Hematopoietic multipotent progenitor cell treated with erythropoietin and hydrocortisone succinate and interleukin-3 and kit ligand, for 17 days (in vitro differentiated cells): ENCODE measurements at regions not wholly inside any gene's neighbourhood (a gene's known extent, or its start where the extent isn't known, plus 50 kb on each side); places are given as distances from the start of the nearest gene placed in this dataset.

Experiments
- DNase-seq: peaks from one replicate; pipeline ENCODE4 v3.0.0-alpha.2; 2015; ENCODE audit warnings: low spot score

DNA sequence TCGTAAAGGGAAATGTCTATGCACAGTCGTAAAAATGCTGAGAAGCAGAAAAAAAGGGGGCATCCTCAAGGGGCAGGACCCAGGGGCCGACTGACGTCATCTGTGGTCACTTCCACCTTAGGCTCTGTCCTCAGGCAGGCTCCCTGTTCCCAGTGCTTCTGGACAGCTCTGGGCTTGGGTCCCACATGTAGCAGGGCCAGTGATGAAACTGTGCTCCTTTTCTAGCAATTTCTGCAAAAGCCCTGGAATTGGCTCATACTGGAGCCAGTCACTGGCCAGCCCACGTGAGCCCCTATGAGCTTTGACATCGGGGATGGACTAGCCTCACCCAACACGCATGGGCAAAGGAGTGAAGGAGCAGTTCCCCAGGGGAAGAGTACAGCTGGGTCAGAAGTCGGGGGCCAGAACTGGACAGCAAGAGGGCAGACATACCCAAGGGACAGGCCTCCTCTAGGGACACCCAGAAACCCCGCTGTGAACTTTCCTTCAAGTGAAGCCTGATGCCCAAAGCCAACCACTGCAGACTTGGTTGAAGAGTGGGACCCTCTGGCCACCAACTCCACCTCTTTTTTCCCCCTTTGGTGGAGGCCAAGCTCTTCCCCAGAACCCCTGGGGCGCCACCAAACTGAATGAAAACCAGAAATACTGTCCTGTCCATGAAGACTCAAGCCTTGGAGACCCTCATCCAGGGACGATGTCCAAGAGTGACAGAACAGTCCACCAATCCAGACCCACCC, 1349.0 kb downstream of the BRD1 start:
- DNase-seq: no peak

GRCh38 chr22:48478124-48478523, 1349.5 kb downstream of the BRD1 start:
- no peak for DNase-seq

- no peak for DNase-seq
Observed at GRCh38 chr22:48477031-48477721, 1350.5 kb downstream of the BRD1 start.

DNA sequence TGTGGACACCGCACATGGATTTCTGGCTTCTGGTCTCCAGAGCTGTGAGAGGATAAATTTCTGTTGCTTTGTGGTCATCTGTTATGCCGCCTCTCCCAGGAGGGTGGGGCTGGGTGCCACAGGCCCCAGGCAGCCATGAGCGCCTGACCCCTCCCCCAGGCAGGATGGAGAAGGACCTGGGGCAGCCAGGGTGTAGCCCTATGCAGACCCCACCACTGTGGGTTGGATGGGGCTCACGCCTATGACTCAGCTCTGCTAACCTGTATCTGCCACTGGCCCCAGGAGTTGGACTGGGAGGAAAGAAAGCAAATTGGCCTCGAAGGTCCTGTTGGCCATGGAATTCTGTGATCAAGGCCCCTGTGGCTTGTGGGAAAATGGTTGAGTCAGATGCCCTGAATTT, 1351.1 kb downstream of the BRD1 start:
- DNase-seq: no peak

GRCh38 chr22:48475661-48476345, 1351.9 kb downstream of the BRD1 start:
- DNase-seq: no peak

DNA sequence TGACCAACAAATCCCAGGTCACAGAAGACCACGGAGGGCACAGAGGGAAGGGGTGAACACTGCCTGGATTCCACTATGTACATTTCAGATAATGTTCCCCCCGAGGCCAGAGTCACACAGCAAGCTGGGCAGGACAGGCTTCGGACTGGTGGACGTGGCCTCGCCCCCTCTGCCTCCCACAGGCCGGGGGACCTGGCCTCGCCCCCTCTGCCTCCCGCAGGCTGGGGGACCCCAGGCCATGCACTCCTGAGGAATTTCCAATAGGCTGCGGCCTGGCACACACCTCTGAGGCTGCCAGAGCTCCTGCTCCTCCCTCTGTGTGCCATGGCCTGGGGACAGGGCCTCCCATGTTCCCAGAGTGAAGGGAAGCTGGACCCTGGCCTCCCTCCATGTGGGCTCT, 1352.8 kb downstream of the BRD1 start:
- no peak for DNase-seq

DNA sequence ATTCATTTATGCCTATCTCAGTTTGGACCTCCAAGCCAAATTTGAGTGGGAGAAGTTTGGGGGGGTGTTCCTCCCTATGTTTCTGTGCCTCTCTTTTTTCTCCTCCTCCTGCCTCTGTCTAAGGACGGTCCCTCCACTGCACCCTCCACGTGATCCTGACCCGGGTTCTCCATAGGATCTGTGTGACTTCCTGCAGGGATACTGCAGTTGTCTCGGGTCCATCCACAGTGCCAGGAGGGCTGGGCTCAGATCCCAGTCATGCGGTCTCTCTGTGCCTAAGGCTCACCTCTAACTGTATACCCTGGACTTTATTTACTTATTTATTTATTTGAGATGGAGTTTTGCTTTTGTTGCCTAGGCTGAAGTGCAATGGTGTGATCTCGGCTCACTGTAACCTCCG, 1354.5 kb downstream of the BRD1 start:
- DNase-seq: no peak

DNA sequence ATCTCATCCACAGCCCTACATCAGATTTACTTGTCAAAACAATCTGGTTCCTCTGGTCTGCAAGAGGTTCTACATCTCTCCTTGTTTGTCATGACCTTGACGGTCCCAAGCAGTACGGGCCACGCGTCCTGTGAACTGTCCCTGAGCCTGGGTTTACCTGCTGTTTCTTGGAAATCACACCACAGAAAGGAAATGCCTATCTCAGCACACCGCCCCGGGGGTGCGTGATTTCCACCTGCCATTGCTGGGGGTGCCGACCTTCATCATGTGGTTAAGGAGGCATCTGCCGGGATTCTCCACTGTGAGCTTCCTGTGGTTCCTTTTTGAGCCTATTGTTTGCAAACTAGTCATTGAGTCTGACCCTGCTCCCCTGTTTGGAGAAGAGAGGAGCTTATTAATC, 1363.4 kb downstream of the BRD1 start:
- DNase-seq: no peak

GRCh38 chr22:48459859-48460823, 1367.5 kb downstream of the BRD1 start:
- DNase-seq: no peak

DNA sequence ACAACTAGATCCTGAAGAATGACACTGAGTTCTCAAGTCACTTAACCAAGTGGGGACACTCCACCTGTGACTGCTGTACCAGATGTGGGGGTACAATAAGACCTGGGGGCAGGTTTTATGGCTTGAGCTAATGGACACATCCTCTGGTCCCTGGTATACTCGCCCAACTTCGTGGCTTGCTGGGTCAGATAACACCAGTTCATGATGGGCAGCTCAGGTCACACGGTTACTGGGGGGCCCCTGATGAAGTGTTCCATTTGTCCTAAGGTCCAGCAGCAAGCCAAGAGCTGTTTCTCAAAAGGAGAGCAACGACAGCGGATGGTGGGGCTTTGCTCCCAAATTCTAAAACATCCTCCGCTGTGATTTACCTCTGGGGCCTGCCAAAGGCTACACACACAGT, 1368.4 kb downstream of the BRD1 start:
- no peak for DNase-seq

GRCh38 chr22:48456449-48456848, 1371.2 kb downstream of the BRD1 start:
- no peak for DNase-seq

GRCh38 chr22:48453751-48454485, 1373.8 kb downstream of the BRD1 start:
- DNase-seq: no peak

DNA sequence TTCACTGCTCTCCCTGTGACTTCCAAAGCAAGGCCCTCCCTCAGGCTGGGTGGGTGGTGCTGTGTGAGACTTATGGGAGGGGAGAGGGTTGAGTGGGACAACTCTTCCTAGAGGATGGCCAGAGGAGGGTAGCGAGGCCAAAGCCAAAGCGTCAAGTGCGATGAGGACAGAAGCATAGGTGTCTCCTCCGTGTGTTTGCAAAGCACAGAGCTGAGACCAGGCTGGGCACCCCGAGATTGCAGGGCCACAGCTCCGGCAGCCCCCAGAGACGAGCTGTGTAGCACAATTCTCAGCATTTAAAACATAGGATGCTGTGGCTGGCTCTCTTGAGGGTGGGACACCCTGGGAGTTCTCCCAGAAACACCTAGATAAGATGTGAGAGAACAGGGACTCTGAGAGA, 1374.5 kb downstream of the BRD1 start:
- no peak for DNase-seq

GRCh38 chr22:48452766-48453165, 1374.9 kb downstream of the BRD1 start:
- DNase-seq: no peak

DNA sequence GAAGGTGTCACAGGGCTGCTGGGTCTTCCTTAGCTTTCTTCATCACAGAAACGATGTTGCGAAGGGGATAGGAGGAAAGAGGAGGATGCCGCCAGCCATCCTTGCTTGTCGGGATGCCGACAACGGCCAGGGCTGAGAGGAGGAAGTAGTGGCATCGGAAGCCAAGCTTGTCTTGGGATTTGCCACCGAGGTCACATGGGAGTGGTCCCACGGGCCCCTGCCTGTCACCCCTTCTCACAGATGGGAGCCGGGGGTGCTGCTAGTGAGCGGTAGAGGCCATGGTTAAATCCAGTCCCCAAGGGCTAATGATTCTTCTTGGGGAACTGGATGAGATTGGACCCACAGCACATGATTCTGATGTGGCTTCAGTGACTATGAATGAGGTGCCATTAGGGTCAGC, 1375.8 kb downstream of the BRD1 start:
- no peak for DNase-seq

GRCh38 chr22:48450188-48450825, 1377.4 kb downstream of the BRD1 start:
- no peak for DNase-seq

- no peak for DNase-seq
Observed at GRCh38 chr22:48449466-48450187, 1378.0 kb downstream of the BRD1 start.

DNA sequence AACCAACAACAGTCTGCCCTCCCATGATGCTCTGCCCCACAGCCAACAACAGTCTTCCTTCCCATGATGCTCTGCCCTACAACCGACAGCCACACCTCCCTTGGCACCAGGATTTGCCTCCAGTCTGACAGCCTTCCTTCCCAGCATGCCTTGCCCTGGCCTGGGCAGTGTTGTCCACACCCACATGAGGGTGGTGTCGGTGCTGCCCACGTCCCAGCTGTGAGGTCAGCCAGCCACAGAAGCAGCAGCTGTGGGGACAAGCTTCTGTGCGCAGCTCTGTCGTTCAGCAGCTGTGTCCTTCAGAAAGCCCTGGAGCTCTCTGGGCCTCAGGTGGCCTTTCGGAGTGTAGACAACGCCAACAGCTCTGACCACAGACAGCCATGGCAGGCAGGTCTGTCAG, 1378.9 kb downstream of the BRD1 start:
- no peak for DNase-seq

- no peak for DNase-seq
Observed at GRCh38 chr22:48445113-48445827, 1382.4 kb downstream of the BRD1 start.
